Astrocyte of the spinal cord (primary cell): ENCODE measurements at regions not wholly inside any gene's neighbourhood (a gene's known extent, or its start where the extent isn't known, plus 50 kb on each side); places are given as distances from the start of the nearest gene placed in this dataset.

Experiments used
- DNase-seq: peaks from one replicate; pipeline ENCODE4 v3.0.0; 2011; ENCODE audit warnings: low read depth, low spot score
- H3K4me3 ChIP-seq: 2 replicates; pipeline ENCODE4 v1.5.1; 2011; ENCODE audit warnings: low read depth, mild to moderate bottlenecking, low read length, moderate library complexity
- in situ Hi-C: cut with HindIII; loops from 2 replicates; pipeline ENCODE4 v1.10.0; 2017; ENCODE audit warnings: low sequenced_read_pairs
- TF ChIP-seq, protein P1 (sequence below): IDR thresholded peaks from 2 replicates; pipeline ENCODE4 v1.5.1; 2012; ENCODE audit warnings: low read depth, mild to moderate bottlenecking, low read length, inconsistent platforms

DNA sequence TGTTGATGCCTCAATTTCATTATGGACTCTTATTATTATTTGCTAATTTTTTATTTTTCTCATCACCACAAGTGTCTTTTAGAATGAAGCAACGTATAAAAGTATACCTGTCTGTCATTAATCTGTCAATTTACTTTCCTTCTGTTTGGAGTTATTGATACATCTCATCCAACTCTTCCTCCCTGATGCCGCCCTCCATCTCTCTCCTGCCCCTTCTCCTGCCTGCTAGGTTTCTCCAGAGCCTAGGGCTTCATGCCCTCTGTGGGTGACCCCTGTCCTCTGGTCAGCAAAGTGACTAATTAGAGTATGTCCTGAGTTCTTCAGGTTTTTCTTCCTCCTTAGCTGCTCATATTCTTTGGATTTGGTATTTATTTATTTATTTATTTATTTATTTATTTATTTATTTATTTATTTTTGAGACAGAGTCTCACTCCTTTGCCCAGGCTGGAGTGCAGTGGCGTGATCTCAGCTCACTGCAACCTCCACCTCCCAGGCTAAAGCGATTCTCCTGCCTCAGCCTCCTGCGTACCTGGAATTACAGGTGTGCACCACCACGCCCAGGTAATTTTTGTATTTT lies 162.5 kb upstream of the MYCN start:
- in situ Hi-C loops, result no loop called here
- TF ChIP-seq, protein P1, sequence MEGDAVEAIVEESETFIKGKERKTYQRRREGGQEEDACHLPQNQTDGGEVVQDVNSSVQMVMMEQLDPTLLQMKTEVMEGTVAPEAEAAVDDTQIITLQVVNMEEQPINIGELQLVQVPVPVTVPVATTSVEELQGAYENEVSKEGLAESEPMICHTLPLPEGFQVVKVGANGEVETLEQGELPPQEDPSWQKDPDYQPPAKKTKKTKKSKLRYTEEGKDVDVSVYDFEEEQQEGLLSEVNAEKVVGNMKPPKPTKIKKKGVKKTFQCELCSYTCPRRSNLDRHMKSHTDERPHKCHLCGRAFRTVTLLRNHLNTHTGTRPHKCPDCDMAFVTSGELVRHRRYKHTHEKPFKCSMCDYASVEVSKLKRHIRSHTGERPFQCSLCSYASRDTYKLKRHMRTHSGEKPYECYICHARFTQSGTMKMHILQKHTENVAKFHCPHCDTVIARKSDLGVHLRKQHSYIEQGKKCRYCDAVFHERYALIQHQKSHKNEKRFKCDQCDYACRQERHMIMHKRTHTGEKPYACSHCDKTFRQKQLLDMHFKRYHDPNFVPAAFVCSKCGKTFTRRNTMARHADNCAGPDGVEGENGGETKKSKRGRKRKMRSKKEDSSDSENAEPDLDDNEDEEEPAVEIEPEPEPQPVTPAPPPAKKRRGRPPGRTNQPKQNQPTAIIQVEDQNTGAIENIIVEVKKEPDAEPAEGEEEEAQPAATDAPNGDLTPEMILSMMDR, result no peak
- no peak for DNase-seq
- no peak overlapping the region for H3K4me3 ChIP-seq

DNA sequence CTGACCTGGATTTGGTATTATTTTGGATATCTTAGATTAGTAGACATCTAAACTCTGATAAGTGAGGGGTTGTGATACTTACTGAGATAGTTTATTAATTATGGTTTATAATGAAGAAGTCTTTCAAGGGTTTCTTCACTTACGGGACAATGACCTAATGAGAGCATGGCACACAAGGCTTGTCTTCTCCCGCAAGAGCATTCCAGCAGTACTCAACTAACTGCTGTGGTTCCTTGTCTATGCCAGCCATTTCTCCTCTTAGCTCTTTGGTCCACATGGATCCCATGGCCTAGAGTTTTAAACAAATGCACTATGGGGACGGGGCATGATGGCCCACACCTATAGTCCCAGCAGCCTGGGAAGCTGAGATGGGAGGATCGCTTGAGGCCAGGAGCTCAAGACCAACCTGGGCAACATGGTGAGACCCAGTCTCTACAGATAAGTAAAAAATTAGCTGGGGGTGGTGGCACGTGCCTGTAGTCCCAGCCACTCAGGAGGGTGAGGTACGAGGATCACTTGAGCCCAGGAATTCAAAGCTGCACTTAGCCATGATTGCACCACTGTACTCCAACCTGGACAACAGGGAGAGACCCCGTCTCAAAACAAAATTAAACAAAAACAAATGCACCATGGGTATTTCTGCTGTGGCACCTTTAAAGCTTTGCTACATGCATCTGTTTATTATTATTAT lies 161.7 kb upstream of the MYCN start:
- in situ Hi-C loops, result no loop called here
- DNase-seq, result no peak
- TF ChIP-seq, protein P1, result no peak

GRCh38 chr2:15779381-15780041 lies 160.8 kb upstream of the MYCN start:
- DNase-seq, result no peak
- no peak overlapping the region for H3K4me3 ChIP-seq
- in situ Hi-C loops, result no loop called here
- TF ChIP-seq, protein P1, result no peak

More for the DNA sequence above, 161.7 kb upstream of the MYCN start:
- no peak overlapping the region for H3K4me3 ChIP-seq

DNA sequence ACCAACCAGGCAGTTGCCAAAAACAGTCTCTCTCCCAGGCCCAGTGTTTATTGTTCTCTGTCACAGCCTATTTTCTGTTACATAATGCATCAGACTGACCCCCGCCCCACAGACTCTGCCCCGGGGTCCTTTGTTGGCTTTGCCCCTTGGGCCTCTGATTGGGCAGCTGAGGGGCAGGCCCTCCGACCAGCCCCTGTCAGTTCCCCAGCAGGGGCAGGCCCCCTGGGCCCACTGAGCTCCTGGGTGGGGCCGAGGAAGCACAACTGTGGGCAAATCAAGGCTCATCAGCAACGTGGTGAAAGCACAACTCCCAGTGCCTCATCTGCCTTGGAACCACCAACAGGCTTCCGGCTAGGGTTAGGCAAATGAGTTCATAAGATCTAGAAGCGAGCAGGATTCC lies 160.1 kb upstream of the MYCN start:
- in situ Hi-C loops, result no loop called here
- TF ChIP-seq, protein P1, result no peak
- no peak for DNase-seq
- no peak overlapping the region for H3K4me3 ChIP-seq

- no peak overlapping the region for H3K4me3 ChIP-seq
- DNase-seq, result no peak
- in situ Hi-C loops, result no loop called here
- TF ChIP-seq, protein P1, result no peak
These were observed 159.3 kb upstream of the MYCN start for GRCh38 chr2:15780912-15781574.

DNA sequence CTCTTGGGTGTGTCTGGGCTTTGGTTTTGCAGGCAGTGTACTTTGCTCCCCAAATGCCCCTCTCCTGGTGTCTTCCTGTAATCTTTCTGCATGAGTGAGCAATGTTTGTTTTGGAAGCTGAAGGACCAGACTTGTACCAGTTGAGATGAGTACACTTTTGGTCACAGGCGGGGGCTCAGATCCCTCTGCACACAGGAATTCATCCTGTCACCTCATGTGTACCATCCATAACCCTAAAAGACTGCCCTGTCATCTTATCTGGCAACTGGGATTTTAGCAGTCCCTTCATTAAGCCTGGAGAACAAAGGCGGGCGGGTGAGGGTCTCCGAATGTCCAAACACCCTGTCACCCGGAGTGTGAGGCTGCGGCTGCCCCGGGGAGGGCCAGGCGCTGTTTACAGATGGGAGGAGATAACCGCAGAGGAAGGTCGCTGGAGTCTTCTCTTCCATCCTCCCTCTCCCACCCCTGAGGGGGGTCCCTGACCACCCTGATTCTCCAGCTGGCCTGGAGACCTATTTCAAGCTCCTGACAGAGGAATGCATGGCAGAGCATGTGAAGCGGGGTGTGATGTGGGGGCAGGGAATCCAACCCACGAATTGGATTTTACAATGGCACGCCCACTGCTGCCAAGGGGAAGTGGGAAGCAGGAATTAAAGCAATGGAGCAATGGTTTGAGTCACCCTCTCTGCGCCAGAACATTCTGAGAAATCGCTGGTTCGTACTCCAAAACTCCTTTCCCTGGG lies 158.2 kb upstream of the MYCN start:
- H3K4me3 ChIP-seq, result no peak overlapping the region
- in situ Hi-C loops, result no loop called here
- no peak for DNase-seq
- TF ChIP-seq, protein P1, result no peak
